Mesendoderm (in vitro differentiated cells): ENCODE measurements at regions not wholly inside any gene's neighbourhood (a gene's known extent, or its start where the extent isn't known, plus 50 kb on each side); places are given as distances from the start of the nearest gene placed in this dataset.
A peak's percentile ranks its signal among the peaks of the same experiment; 100 is the strongest.
"Not testable (repeated sequence)": the region's sequence is repeated elsewhere in the genome, so short reads cannot be mapped to it uniquely, and the experiment has no call there.

ENCODE experiments used
- DNase-seq: peaks from one replicate; pipeline ENCODE4 v3.0.0; 2013
- H2AK5ac ChIP-seq: 2 replicates; pipeline ENCODE4 v1.6.1; 2013; ENCODE audit warnings: low read length, inconsistent platforms
- H2BK120ac ChIP-seq: 2 replicates; pipeline ENCODE4 v1.6.1; 2013; ENCODE audit warnings: low read depth, mild to moderate bottlenecking, low read length, moderate library complexity, mixed read lengths
- H2BK15ac ChIP-seq: replicated peaks from 2 replicates; pipeline ENCODE4 v1.6.1; 2013; ENCODE audit warnings: low read depth, mild to moderate bottlenecking, moderate library complexity
- H2BK5ac ChIP-seq: 2 replicates; pipeline ENCODE4 v1.6.1; 2013; ENCODE audit warnings: low read length, inconsistent platforms
- H3K18ac ChIP-seq: 2 replicates; pipeline ENCODE4 v1.6.1; 2013; ENCODE audit warnings: mild to moderate bottlenecking, low read length, mixed read lengths
- H3K23ac ChIP-seq: one replicate; pipeline ENCODE4 v1.6.1; 2013; ENCODE audit warnings: low read length
- H3K27ac ChIP-seq: 2 replicates; pipeline ENCODE4 v1.5.1; 2013; ENCODE audit warnings: low read depth, mild to moderate bottlenecking, inconsistent platforms, low read length, moderate library complexity
- H3K27me3 ChIP-seq: 2 replicates; pipeline ENCODE4 v1.6.1; 2013; ENCODE audit warnings: low read length, control low read depth, mild to moderate bottlenecking, inconsistent platforms; ENCODE audit not compliant: insufficient read depth, poor library complexity
- H3K36me3 ChIP-seq: 2 replicates; pipeline ENCODE4 v1.6.1; 2013; ENCODE audit warnings: low read length, inconsistent platforms; ENCODE audit not compliant: control insufficient read depth, insufficient read depth
- H3K4ac ChIP-seq: one replicate; pipeline ENCODE4 v1.6.1; 2013; ENCODE audit warnings: low read depth, mild to moderate bottlenecking, low read length, moderate library complexity
- H3K4me1 ChIP-seq: 2 replicates; pipeline ENCODE4 v1.6.1; 2013; ENCODE audit warnings: low read depth, low read length, inconsistent platforms; ENCODE audit not compliant: control insufficient read depth
- H3K4me2 ChIP-seq: 2 replicates; pipeline ENCODE4 v1.6.1; 2013; ENCODE audit warnings: low read length
- H3K4me3 ChIP-seq: 2 replicates; pipeline ENCODE4 v1.5.1; 2013; ENCODE audit warnings: mild to moderate bottlenecking, low read length
- H3K56ac ChIP-seq: one replicate; pipeline ENCODE4 v1.6.1; 2013; ENCODE audit warnings: low read length
- H3K79me1 ChIP-seq: 2 replicates; pipeline ENCODE4 v1.6.1; 2013; ENCODE audit warnings: low read length, inconsistent platforms
- H3K79me2 ChIP-seq: 2 replicates; pipeline ENCODE4 v1.6.1; 2013; ENCODE audit warnings: mild to moderate bottlenecking, low read length; ENCODE audit not compliant: control insufficient read depth, insufficient read depth
- H3K9ac ChIP-seq: 2 replicates; pipeline ENCODE4 v1.6.1; 2013; ENCODE audit warnings: low read length, inconsistent platforms
- H4K5ac ChIP-seq: one replicate; pipeline ENCODE4 v1.6.1; 2013; ENCODE audit warnings: low read length
- H4K8ac ChIP-seq: one replicate; pipeline ENCODE4 v1.6.1; 2013; ENCODE audit warnings: low read depth, mild to moderate bottlenecking, control low read depth, low read length, moderate library complexity
- WGBS: extraction: QIAGEN DNeasy Blood & Tissue Kit; methylation state at CpG from one replicate; pipeline ENCODE4 v1.1.7; 2013; ENCODE audit warnings: low lambda C conversion rate, missing lambda C conversion rate; ENCODE audit not compliant: insufficient coverage; ENCODE audit errors: extremely low coverage; 5-methylcytosine and 5-hydroxymethylcytosine counted together

GRCh38 chr6:9308284-9308683 is 872.9 kb upstream of the SLC35B3 start:
- Histone ChIP-seq H4K8ac (no peak overlapping the region), H4K5ac (no peak overlapping the region), H3K23ac (no peak overlapping the region), H3K18ac (no peak overlapping the region), H3K79me1 (no peaks in the 10 kb centered on the region), H3K4me3 (no peak overlapping the region), H3K9ac (no peak overlapping the region), H3K27ac (no peak overlapping the region), H3K79me2 (no peaks in the 10 kb centered on the region), H2BK120ac (no peak overlapping the region), H2BK5ac (no peak overlapping the region), H2BK15ac (no peak overlapping the region), H3K4me2 (no peak overlapping the region), H3K36me3 (no peaks in the 10 kb centered on the region), H3K56ac (no peak overlapping the region), H3K4ac (no peak overlapping the region), H2AK5ac (no peak overlapping the region), H3K27me3 (no peaks in the 10 kb centered on the region), H3K4me1 (no peaks in the 10 kb centered on the region)
- peak; percentile 3 for DNase-seq
- WGBS = no CpG with 5 or more reads among the region's 4 CpGs

GRCh38 chr6:9307786-9308185 is 872.4 kb upstream of the SLC35B3 start:
- H3K9ac ChIP-seq = no peak overlapping the region
- H3K79me2 ChIP-seq = no peaks in the 10 kb centered on the region
- H3K27me3 ChIP-seq = no peaks in the 10 kb centered on the region
- WGBS = no CpG with 5 or more reads among the region's 2 CpGs
- H3K18ac ChIP-seq = no peak overlapping the region
- no peaks in the 10 kb centered on the region for H3K4me1 ChIP-seq
- H3K79me1 ChIP-seq = no peaks in the 10 kb centered on the region
- no peak overlapping the region for H2BK5ac ChIP-seq
- H3K4me2 ChIP-seq = no peak overlapping the region
- H3K56ac ChIP-seq = no peak overlapping the region
- H3K23ac ChIP-seq = no peak overlapping the region
- H3K27ac ChIP-seq = no peak overlapping the region
- no peak for DNase-seq
- no peak overlapping the region for H4K5ac ChIP-seq
- no peak overlapping the region for H3K4ac ChIP-seq
- H2BK15ac ChIP-seq = no peak overlapping the region
- H2BK120ac ChIP-seq = no peak overlapping the region
- no peak overlapping the region for H2AK5ac ChIP-seq
- no peak overlapping the region for H4K8ac ChIP-seq
- H3K36me3 ChIP-seq = no peaks in the 10 kb centered on the region
- H3K4me3 ChIP-seq = no peak overlapping the region

- H2BK15ac ChIP-seq = no peak overlapping the region
Measured at GRCh38 chr6:9307187-9307586, 871.8 kb upstream of the SLC35B3 start.

GRCh38 chr6:9295644-9296043 is 860.3 kb upstream of the SLC35B3 start:
- Histone ChIP-seq H3K4me3 (no peak overlapping the region), H3K79me2 (no peaks in the 10 kb centered on the region), H4K8ac (no peak overlapping the region), H3K56ac (no peak overlapping the region), H3K36me3 (no peaks in the 10 kb centered on the region), H2BK5ac (no peak overlapping the region), H2BK120ac (no peak overlapping the region), H3K79me1 (no peaks in the 10 kb centered on the region), H3K27ac (no peak overlapping the region), H3K4me2 (no peak overlapping the region), H3K18ac (no peak overlapping the region), H3K4me1 (no peaks in the 10 kb centered on the region), H3K9ac (no peak overlapping the region), H3K23ac (no peak overlapping the region), H3K4ac (no peak overlapping the region), H2BK15ac (no peak overlapping the region), H3K27me3 (no peaks in the 10 kb centered on the region), H2AK5ac (no peak overlapping the region), H4K5ac (no peak overlapping the region)
- DNase-seq = no peak
- WGBS = no CpG with 5 or more reads among the region's 4 CpGs

More at GRCh38 chr6:9307187-9307586, 871.8 kb upstream of the SLC35B3 start:
- no peak overlapping the region for H4K5ac ChIP-seq
- DNase-seq = no peak
- H2BK120ac ChIP-seq = no peak overlapping the region
- no peaks in the 10 kb centered on the region for H3K79me2 ChIP-seq
- H3K9ac ChIP-seq = no peak overlapping the region
- H3K23ac ChIP-seq = no peak overlapping the region
- no peak overlapping the region for H3K4ac ChIP-seq
- H3K4me3 ChIP-seq = no peak overlapping the region
- no peaks in the 10 kb centered on the region for H3K27me3 ChIP-seq
- no peak overlapping the region for H3K4me2 ChIP-seq
- no peaks in the 10 kb centered on the region for H3K4me1 ChIP-seq
- WGBS = no CpG with 5 or more reads among the region's 3 CpGs
- no peaks in the 10 kb centered on the region for H3K36me3 ChIP-seq
- no peak overlapping the region for H3K56ac ChIP-seq
- no peaks in the 10 kb centered on the region for H3K79me1 ChIP-seq
- H2AK5ac ChIP-seq = no peak overlapping the region
- H3K27ac ChIP-seq = no peak overlapping the region
- H3K18ac ChIP-seq = no peak overlapping the region
- no peak overlapping the region for H2BK5ac ChIP-seq
- no peak overlapping the region for H4K8ac ChIP-seq

GRCh38 chr6:9292975-9293374 is 857.6 kb upstream of the SLC35B3 start:
- Histone ChIP-seq H3K23ac (no peak overlapping the region), H3K36me3 (no peaks in the 10 kb centered on the region), H3K4me3 (no peak overlapping the region), H3K79me2 (no peaks in the 10 kb centered on the region), H2BK120ac (no peak overlapping the region), H2BK15ac (no peak overlapping the region), H3K9ac (no peak overlapping the region), H2BK5ac (no peak overlapping the region), H3K27ac (no peak overlapping the region), H3K4me2 (no peak overlapping the region), H4K5ac (no peak overlapping the region), H3K27me3 (no peaks in the 10 kb centered on the region), H4K8ac (no peak overlapping the region), H2AK5ac (no peak overlapping the region), H3K4me1 (no peaks in the 10 kb centered on the region), H3K56ac (no peak overlapping the region), H3K4ac (no peak overlapping the region), H3K18ac (no peak overlapping the region), H3K79me1 (no peaks in the 10 kb centered on the region)
- no peak for DNase-seq
- no CpG with 5 or more reads among the region's 3 CpGs for WGBS

- H3K4ac ChIP-seq, H3K27ac ChIP-seq, H3K23ac ChIP-seq, H2AK5ac ChIP-seq, H2BK5ac ChIP-seq, H3K4me3 ChIP-seq, DNase-seq, H4K8ac ChIP-seq, H2BK15ac ChIP-seq, H3K79me2 ChIP-seq, H3K27me3 ChIP-seq, H3K4me1 ChIP-seq, H3K9ac ChIP-seq, H4K5ac ChIP-seq, H3K56ac ChIP-seq, H3K4me2 ChIP-seq, H3K18ac ChIP-seq, H2BK120ac ChIP-seq, H3K36me3 ChIP-seq, H3K79me1 ChIP-seq: not testable (repeated sequence)
- WGBS = no CpG with 5 or more reads among the region's 32 CpGs
Measured at GRCh38 chr6:9290342-9290741, 855.0 kb upstream of the SLC35B3 start.
